ENCODE measurements at regions not wholly inside any gene's neighbourhood (a gene's known extent, or its start where the extent isn't known, plus 50 kb on each side); places are given as distances from the start of the nearest gene placed in this dataset.
"Not testable (repeated sequence)": the region's sequence is repeated elsewhere in the genome, so short reads cannot be mapped to it uniquely, and the experiment has no call there.

- no peaks in the 10 kb centered on the region for H3K36me3 Mint-ChIP-seq
- H3K4me1 Mint-ChIP-seq, result no peaks in the 10 kb centered on the region
- DNase-seq (no peak), ATAC-seq (replicated peaks in 1 of 4) (no peak)
- WGBS (ENCODE audit: insufficient coverage), result no CpG with 5 or more reads among the region's 2 CpGs
- peaks cover 3 to 15% (median 4%) of the 10 kb centered on the region in 3 donors for H3K9me3 Mint-ChIP-seq
- Histone ChIP-seq H3K4me1 (ENCODE audit: control insufficient read depth in 1 of 2, extremely low read depth in 1 of 2, insufficient read depth in 2 of 2, low read length in 2 of 2) (no peaks in the 10 kb centered on the region), H3K27me3 (replicated peaks in 1 of 2; ENCODE audit: control insufficient read depth in 2 of 2, extremely low read depth in 1 of 2, insufficient read depth in 2 of 2, low read length in 1 of 2) (no peaks in the 10 kb centered on the region), H3K4me3 (ENCODE audit: control insufficient read depth in 1 of 2, extremely low read depth in 1 of 2, low read length in 1 of 2) (no peak overlapping the region), H3K36me3 (ENCODE audit: control insufficient read depth in 2 of 2, extremely low read depth in 1 of 2, insufficient read depth in 1 of 2, low read length in 1 of 2) (no peaks in the 10 kb centered on the region), H3K27ac (ENCODE audit: low read length) (no peak overlapping the region), H3K9me3 (no peaks in the 10 kb centered on the region)
- no peak overlapping the region for H3K4me3 Mint-ChIP-seq
- no peaks in the 10 kb centered on the region for H3K27me3 Mint-ChIP-seq
- ChIA-PET POLR2A (no interaction called here), CTCF (no interaction called here)
- H3K27ac Mint-ChIP-seq, result no peak overlapping the region
Measured at GRCh38 chr9:103301051-103301450, 305.9 kb downstream of the CYLC2 start.

- Histone ChIP-seq H3K9me3 (no peaks in the 10 kb centered on the region), H3K27me3 (replicated peaks in 1 of 2; ENCODE audit: control insufficient read depth in 2 of 2, extremely low read depth in 1 of 2, insufficient read depth in 2 of 2, low read length in 1 of 2) (no peaks in the 10 kb centered on the region), H3K4me3 (ENCODE audit: control insufficient read depth in 1 of 2, extremely low read depth in 1 of 2, low read length in 1 of 2) (no peak overlapping the region), H3K27ac (ENCODE audit: low read length) (no peak overlapping the region), H3K4me1 (ENCODE audit: control insufficient read depth in 1 of 2, extremely low read depth in 1 of 2, insufficient read depth in 2 of 2, low read length in 2 of 2) (no peaks in the 10 kb centered on the region), H3K36me3 (ENCODE audit: control insufficient read depth in 2 of 2, extremely low read depth in 1 of 2, insufficient read depth in 1 of 2, low read length in 1 of 2) (no peaks in the 10 kb centered on the region)
- ChIA-PET CTCF (no interaction called here), POLR2A (interaction anchor here in 1 of 2 donors (0.6 kb wide), 1 partner anchor 184 kb away, joined by 3 read pairs; no protein-coding TSS in a partner anchor)
- H3K4me1 Mint-ChIP-seq, result no peaks in the 10 kb centered on the region
- no peak overlapping the region for H3K4me3 Mint-ChIP-seq
- no peaks in the 10 kb centered on the region for H3K27me3 Mint-ChIP-seq
- DNase-seq (no peak), ATAC-seq (replicated peaks in 1 of 4) (no peak)
- WGBS (ENCODE audit: insufficient coverage), result no CpG with 5 or more reads among the region's 1 CpG
- H3K9me3 Mint-ChIP-seq, result peaks cover 0 to 15% (median 9%) of the 10 kb centered on the region in 3 donors
- no peak overlapping the region for H3K27ac Mint-ChIP-seq
- no peaks in the 10 kb centered on the region for H3K36me3 Mint-ChIP-seq
Measured at GRCh38 chr9:103304797-103305196, 309.7 kb downstream of the CYLC2 start.

DNA sequence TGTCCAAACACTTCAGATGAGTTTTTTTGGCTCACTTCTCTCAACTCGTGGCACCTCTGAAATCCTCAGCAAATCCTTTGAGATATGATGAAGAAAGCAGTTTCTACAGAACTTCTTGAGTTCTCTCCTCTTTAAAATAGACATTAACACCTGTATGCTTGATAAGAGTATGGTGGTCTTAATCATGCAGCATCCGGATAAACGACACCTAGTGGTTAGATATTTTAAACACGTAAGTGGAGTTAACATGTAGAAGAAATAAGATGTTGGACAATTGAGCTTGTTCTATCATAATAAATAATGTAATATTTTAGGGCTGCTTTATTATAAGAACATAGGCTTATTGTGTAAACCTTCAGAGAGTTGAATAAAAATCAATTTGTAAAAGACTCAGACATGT, 324.8 kb downstream of the CYLC2 start:
- Histone ChIP-seq H3K27me3 (replicated peaks in 1 of 2; ENCODE audit: control insufficient read depth in 2 of 2, extremely low read depth in 1 of 2, insufficient read depth in 2 of 2, low read length in 1 of 2) (no peaks in the 10 kb centered on the region), H3K9me3 (no peaks in the 10 kb centered on the region), H3K27ac (ENCODE audit: low read length) (no peak overlapping the region), H3K36me3 (ENCODE audit: control insufficient read depth in 2 of 2, extremely low read depth in 1 of 2, insufficient read depth in 1 of 2, low read length in 1 of 2) (no peaks in the 10 kb centered on the region), H3K4me3 (ENCODE audit: control insufficient read depth in 1 of 2, extremely low read depth in 1 of 2, low read length in 1 of 2) (no peak overlapping the region), H3K4me1 (ENCODE audit: control insufficient read depth in 1 of 2, extremely low read depth in 1 of 2, insufficient read depth in 2 of 2, low read length in 2 of 2) (no peaks in the 10 kb centered on the region)
- DNase-seq (no peak), ATAC-seq (replicated peaks in 1 of 4) (no peak)
- Mint-ChIP-seq H3K9me3 (peaks cover 0 to 4% (median 3%) of the 10 kb centered on the region in 3 donors), H3K36me3 (no peaks in the 10 kb centered on the region), H3K4me3 (no peak overlapping the region), H3K27me3 (no peaks in the 10 kb centered on the region), H3K4me1 (no peaks in the 10 kb centered on the region), H3K27ac (no peak overlapping the region)
- CTCF ChIA-PET, result no interaction called here
- whole genome bisulfite sequencing (ENCODE audit: insufficient coverage), result no CpG with 5 or more reads among the region's 4 CpGs
- POLR2A ChIA-PET, result no interaction called here

DNA sequence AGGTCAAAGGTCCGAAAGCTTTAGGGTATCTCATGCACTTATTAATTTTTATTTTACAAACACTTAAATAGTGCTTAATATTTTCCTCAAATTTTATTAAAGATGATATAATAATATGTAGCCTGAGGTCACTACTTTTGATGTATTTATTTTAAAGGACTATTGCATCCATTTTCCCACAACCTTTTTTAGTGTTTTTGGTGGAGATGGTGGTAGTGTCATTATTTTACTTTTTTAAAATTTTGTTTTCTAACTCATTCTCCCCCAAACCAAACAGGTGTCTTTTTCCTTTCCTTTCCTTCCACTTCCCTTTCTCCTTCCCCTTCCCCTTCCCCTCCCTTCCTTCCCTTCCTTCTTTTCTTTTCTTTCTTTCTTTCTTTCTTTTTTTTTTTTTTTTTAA, 328.6 kb downstream of the CYLC2 start:
- ATAC-seq (replicated peaks in 1 of 4), result no peak

GRCh38 chr9:103335461-103335860, 340.3 kb downstream of the CYLC2 start:
- WGBS (ENCODE audit: insufficient coverage), result no CpG with 5 or more reads among the region's 3 CpGs
- DNase-seq, result no peak
- no peak overlapping the region for H3K27ac Mint-ChIP-seq
- no peaks in the 10 kb centered on the region for H3K27me3 Mint-ChIP-seq
- ChIA-PET CTCF (no interaction called here), POLR2A (no interaction called here)
- H3K9me3 Mint-ChIP-seq, result peaks cover 0 to 8% (median 3%) of the 10 kb centered on the region in 3 donors
- no peak for ATAC-seq (replicated peaks in 1 of 4)
- Histone ChIP-seq H3K36me3 (ENCODE audit: control insufficient read depth in 2 of 2, extremely low read depth in 1 of 2, insufficient read depth in 1 of 2, low read length in 1 of 2) (no peaks in the 10 kb centered on the region), H3K27ac (ENCODE audit: low read length) (no peak overlapping the region), H3K4me1 (ENCODE audit: control insufficient read depth in 1 of 2, extremely low read depth in 1 of 2, insufficient read depth in 2 of 2, low read length in 2 of 2) (no peaks in the 10 kb centered on the region), H3K4me3 (ENCODE audit: control insufficient read depth in 1 of 2, extremely low read depth in 1 of 2, low read length in 1 of 2) (no peak overlapping the region), H3K9me3 (no peaks in the 10 kb centered on the region), H3K27me3 (replicated peaks in 1 of 2; ENCODE audit: control insufficient read depth in 2 of 2, extremely low read depth in 1 of 2, insufficient read depth in 2 of 2, low read length in 1 of 2) (no peaks in the 10 kb centered on the region)
- H3K36me3 Mint-ChIP-seq, result no peaks in the 10 kb centered on the region
- no peak overlapping the region for H3K4me3 Mint-ChIP-seq
- H3K4me1 Mint-ChIP-seq, result no peaks in the 10 kb centered on the region

More for the DNA sequence above, 328.6 kb downstream of the CYLC2 start:
- no peak for DNase-seq
- Mint-ChIP-seq H3K9me3 (peaks cover 5 to 12% (median 6%) of the 10 kb centered on the region in 3 donors), H3K27ac (no peak overlapping the region), H3K36me3 (no peaks in the 10 kb centered on the region), H3K4me3 (no peak overlapping the region), H3K27me3 (no peaks in the 10 kb centered on the region), H3K4me1 (no peaks in the 10 kb centered on the region)
- Histone ChIP-seq H3K4me1 (ENCODE audit: control insufficient read depth in 1 of 2, extremely low read depth in 1 of 2, insufficient read depth in 2 of 2, low read length in 2 of 2) (no peaks in the 10 kb centered on the region), H3K36me3 (ENCODE audit: control insufficient read depth in 2 of 2, extremely low read depth in 1 of 2, insufficient read depth in 1 of 2, low read length in 1 of 2) (no peaks in the 10 kb centered on the region), H3K27me3 (replicated peaks in 1 of 2; ENCODE audit: control insufficient read depth in 2 of 2, extremely low read depth in 1 of 2, insufficient read depth in 2 of 2, low read length in 1 of 2) (no peaks in the 10 kb centered on the region), H3K4me3 (ENCODE audit: control insufficient read depth in 1 of 2, extremely low read depth in 1 of 2, low read length in 1 of 2) (no peak overlapping the region), H3K27ac (ENCODE audit: low read length) (no peak overlapping the region), H3K9me3 (no peaks in the 10 kb centered on the region)
- no CpG with 5 or more reads among the region's 1 CpG for WGBS (ENCODE audit: insufficient coverage)
- ChIA-PET POLR2A (no interaction called here), CTCF (no interaction called here)

DNA sequence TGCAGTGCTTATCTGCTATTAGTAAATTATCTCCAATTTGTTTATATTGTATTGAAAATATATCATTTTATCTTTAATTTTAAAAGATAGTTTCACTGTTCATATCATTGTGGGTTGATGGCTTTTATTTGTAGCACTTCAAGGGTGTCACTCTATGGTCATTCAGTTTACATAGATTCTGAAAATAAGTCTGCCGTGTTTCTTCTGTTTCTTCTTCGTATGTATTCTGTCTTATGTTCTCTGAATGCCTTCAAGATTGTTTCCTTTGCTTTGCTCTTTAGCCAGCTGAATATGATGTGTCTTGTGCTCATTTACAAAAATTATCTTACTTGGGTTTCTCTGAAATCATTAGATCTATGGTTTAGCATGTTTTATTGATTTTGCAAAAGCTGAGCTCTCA, 359.9 kb downstream of the CYLC2 start:
- H3K4me3 ChIP-seq (ENCODE audit: control insufficient read depth in 1 of 2, extremely low read depth in 1 of 2, low read length in 1 of 2), result no peak overlapping the region
- H3K27me3 ChIP-seq (replicated peaks in 1 of 2; ENCODE audit: control insufficient read depth in 2 of 2, extremely low read depth in 1 of 2, insufficient read depth in 2 of 2, low read length in 1 of 2), result no peaks in the 10 kb centered on the region
- Mint-ChIP-seq H3K27ac (no peak overlapping the region), H3K27me3 (no peaks in the 10 kb centered on the region), H3K4me3 (no peak overlapping the region), H3K36me3 (no peaks in the 10 kb centered on the region), H3K9me3 (peaks cover 10 to 14% (median 13%) of the 10 kb centered on the region in 3 donors), H3K4me1 (no peaks in the 10 kb centered on the region)
- no peaks in the 10 kb centered on the region for H3K4me1 ChIP-seq (ENCODE audit: control insufficient read depth in 1 of 2, extremely low read depth in 1 of 2, insufficient read depth in 2 of 2, low read length in 2 of 2)
- peaks cover 3% of the 10 kb centered on the region for H3K9me3 ChIP-seq
- H3K36me3 ChIP-seq (ENCODE audit: control insufficient read depth in 2 of 2, extremely low read depth in 1 of 2, insufficient read depth in 1 of 2, low read length in 1 of 2), result no peaks in the 10 kb centered on the region
- CTCF ChIA-PET, result no interaction called here
- ATAC-seq (replicated peaks in 1 of 4) (no peak), DNase-seq (no peak)
- no CpG with 5 or more reads among the region's 2 CpGs for WGBS (ENCODE audit: insufficient coverage)
- H3K27ac ChIP-seq (ENCODE audit: low read length), result no peak overlapping the region
- POLR2A ChIA-PET, result no interaction called here

DNA sequence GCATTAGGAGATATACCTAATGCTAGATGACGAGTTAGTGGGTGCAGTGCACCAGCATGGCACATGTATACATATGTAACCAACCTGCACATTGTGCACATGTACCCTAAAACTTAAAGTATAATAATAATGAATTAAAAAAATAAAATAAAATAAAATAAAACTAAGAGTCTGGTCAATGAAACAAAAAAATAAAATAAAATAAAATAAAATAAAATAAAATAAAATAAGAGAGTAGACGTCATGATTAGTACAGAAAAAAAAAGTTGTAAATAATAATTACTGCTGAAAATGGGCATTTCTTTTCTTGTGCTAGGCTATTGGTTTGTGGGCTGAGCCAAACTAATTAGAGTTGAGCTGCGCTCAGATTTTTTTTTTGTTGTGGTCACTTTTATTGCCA, 362.8 kb downstream of the CYLC2 start:
- H3K36me3 ChIP-seq (ENCODE audit: control insufficient read depth in 2 of 2, extremely low read depth in 1 of 2, insufficient read depth in 1 of 2, low read length in 1 of 2); H3K27me3 Mint-ChIP-seq; H3K4me3 Mint-ChIP-seq; H3K4me3 ChIP-seq (ENCODE audit: control insufficient read depth in 1 of 2, extremely low read depth in 1 of 2, low read length in 1 of 2); H3K27ac ChIP-seq (ENCODE audit: low read length); H3K27ac Mint-ChIP-seq; H3K27me3 ChIP-seq (replicated peaks in 1 of 2; ENCODE audit: control insufficient read depth in 2 of 2, extremely low read depth in 1 of 2, insufficient read depth in 2 of 2, low read length in 1 of 2); H3K9me3 ChIP-seq; H3K4me1 ChIP-seq (ENCODE audit: control insufficient read depth in 1 of 2, extremely low read depth in 1 of 2, insufficient read depth in 2 of 2, low read length in 2 of 2); H3K36me3 Mint-ChIP-seq; CTCF ChIA-PET; DNase-seq; POLR2A ChIA-PET; ATAC-seq (replicated peaks in 1 of 4); H3K4me1 Mint-ChIP-seq: not testable (repeated sequence)
- peaks cover 10 to 19% (median 13%) of the 10 kb centered on the region in 3 donors for H3K9me3 Mint-ChIP-seq
- WGBS (ENCODE audit: insufficient coverage), result no CpG with 5 or more reads among the region's 3 CpGs

Data from T-cell (primary cell).